ENCODE measurements at regions not wholly inside any gene's neighbourhood (a gene's known extent, or its start where the extent isn't known, plus 50 kb on each side); places are given as distances from the start of the nearest gene placed in this dataset.
"Not testable (repeated sequence)": the region's sequence is repeated elsewhere in the genome, so short reads cannot be mapped to it uniquely, and the experiment has no call there.

DNA sequence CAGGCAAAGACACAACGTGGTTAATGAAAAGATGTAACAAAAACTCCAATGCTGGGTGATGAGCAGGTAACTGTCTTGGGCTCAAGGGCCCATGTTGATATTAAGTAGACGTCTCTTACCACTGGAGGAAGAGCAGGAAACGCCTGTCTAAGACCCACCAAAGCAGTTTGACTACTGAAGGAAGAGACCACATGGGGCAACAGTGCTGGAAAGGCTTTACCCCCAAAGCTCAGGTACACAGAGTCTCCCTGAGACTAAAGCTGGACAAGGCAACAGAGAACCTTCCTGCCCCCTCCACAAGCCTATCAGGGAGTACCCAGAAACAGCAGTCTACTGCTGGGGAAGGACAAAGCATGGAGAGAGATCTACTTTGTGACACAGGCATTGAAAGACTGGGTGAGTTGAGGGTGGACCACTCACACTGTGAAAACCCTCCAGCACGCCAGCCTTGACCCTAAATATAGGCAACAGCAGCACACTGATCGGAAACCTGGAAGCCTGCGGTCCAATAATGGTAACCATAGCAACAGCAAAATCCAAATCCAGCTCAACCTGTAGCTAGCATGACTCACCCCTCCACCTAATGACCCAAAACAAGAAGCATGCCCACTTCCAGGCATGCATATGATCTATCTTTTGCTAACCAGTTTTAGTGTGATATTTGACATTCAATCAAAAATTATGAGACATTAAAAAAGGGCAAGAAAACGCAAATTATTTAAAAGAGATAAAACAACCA is 270.5 kb upstream of the SDK2 start:
- Mint-ChIP-seq H3K4me3 (no peak overlapping the region), H3K36me3 (ENCODE audit: low read depth) (peaks cover 3% of the 10 kb centered on the region), H3K4me1 (no peaks in the 10 kb centered on the region), H3K27me3 (peaks cover 45% of the 10 kb centered on the region), H3K27ac (no peak overlapping the region)
- no peaks in the 10 kb centered on the region for H3K9me3 ChIP-seq (ENCODE audit: control insufficient read depth, low read length, poor library complexity, severe bottlenecking)
- DNase-seq (no peak), ATAC-seq (no peak)

DNA sequence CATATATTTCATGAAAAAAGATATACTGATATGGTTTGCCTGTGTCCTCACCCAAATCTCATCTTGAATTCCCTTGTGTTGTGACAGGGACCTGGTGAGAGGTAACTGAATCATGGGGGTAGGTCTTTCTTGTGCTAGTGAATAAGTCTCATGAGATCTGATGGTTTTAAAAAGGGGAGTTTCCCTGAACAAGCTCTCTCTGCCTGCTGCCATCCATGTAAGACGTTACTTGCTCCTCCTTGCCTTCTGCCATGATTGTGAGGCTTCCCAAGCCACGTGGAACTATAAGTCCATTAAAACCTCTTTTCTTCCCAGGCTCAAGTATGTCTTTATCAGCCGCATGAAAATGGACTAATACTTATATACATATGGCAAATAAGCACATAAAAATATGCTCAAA is 274.8 kb upstream of the SDK2 start:
- H3K9me3 ChIP-seq (ENCODE audit: control insufficient read depth, low read length, poor library complexity, severe bottlenecking); DNase-seq; ATAC-seq; H3K27ac Mint-ChIP-seq; H3K4me1 Mint-ChIP-seq; H3K4me3 Mint-ChIP-seq; H3K36me3 Mint-ChIP-seq (ENCODE audit: low read depth): not testable (repeated sequence)
- H3K27me3 Mint-ChIP-seq = peaks cover 14% of the 10 kb centered on the region

DNA sequence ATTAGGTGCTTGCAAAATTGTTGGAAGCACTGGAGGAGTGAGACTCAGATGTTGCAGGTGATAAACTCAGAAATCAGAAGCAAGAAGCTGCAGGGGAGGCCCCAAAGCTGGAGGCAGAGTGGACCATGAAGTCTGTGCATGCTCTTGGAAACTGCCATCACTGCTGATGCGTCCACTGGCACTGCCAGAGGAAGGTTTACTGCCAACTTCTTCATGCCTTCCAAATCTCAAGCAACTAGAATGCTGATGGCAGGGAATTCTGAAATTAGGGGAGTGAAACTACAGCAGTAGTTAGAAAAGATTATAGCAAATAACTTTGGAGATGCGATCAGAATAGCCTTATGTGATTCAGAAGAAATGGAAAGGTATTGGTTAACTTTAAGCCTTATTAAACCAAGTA is 277.1 kb upstream of the SDK2 start:
- H3K4me3 Mint-ChIP-seq = no peak overlapping the region
- no peak overlapping the region for H3K27ac Mint-ChIP-seq
- no peaks in the 10 kb centered on the region for H3K4me1 Mint-ChIP-seq
- DNase-seq (no peak), ATAC-seq (no peak)
- no peaks in the 10 kb centered on the region for H3K9me3 ChIP-seq (ENCODE audit: control insufficient read depth, low read length, poor library complexity, severe bottlenecking)
- peaks cover 6% of the 10 kb centered on the region for H3K27me3 Mint-ChIP-seq
- H3K36me3 Mint-ChIP-seq (ENCODE audit: low read depth) = peaks cover 6% of the 10 kb centered on the region

DNA sequence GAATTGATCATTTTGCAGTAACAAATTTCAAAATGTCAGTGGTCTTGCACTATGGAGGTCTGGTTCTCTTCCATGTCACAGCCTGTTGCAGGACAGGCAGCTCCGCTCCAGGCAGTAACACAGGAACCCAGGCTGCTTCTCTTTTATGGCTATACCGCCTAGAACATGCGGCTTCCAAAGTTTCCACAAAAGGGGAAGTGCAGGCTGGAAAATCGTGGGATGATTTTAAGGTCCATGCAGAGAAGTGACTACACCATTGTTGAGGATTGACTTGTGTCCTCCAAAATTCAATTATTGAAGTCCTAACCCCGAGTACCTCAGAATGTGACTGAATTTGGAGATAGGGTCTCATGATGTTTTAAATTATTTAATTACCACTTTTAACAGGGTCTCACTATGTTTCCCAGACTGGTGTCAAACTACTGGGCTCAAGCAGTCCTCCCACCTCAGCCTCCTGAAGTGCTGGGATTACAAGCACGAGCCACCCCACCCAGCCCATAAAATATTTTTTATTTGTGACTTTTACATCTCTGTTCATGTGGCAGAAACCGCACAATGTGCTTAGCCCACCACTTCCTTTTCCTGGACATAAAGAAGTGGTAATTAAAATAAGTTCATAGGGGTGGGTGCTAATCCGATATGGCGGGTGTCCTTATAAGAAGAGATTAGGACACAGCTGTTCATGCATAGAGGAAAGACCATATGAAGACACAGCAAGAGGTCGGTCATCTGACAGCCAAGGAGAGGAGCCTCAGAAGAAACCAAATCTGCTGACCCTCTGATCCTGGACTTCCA is 279.2 kb upstream of the RPL38 start:
- ATAC-seq = no peak
- H3K4me3 Mint-ChIP-seq = no peak overlapping the region

DNA sequence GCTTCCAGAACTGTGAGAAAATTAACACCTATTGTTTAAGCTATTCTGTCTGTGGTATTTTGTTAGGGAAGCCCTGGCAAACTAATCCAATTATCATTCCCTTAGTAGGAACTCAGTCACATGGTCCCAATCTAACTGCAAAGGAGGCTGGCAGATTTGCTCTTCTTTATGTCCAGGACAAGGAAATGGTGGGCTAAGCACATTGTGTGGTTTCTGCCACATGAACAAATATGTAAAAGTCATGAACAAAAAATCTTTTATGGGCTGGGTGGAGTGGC is 278.6 kb upstream of the RPL38 start:
- DNase-seq (no peak), ATAC-seq (no peak)
- Mint-ChIP-seq H3K27ac (no peak overlapping the region), H3K27me3 (peaks cover 4% of the 10 kb centered on the region), H3K36me3 (ENCODE audit: low read depth) (peaks cover 2% of the 10 kb centered on the region), H3K4me1 (no peaks in the 10 kb centered on the region), H3K4me3 (no peak overlapping the region)
- H3K9me3 ChIP-seq (ENCODE audit: control insufficient read depth, low read length, poor library complexity, severe bottlenecking) = no peaks in the 10 kb centered on the region

More for the DNA sequence above, 279.2 kb upstream of the RPL38 start:
- peaks cover 2% of the 10 kb centered on the region for H3K36me3 Mint-ChIP-seq (ENCODE audit: low read depth)
- no peak overlapping the region for H3K27ac Mint-ChIP-seq
- no peaks in the 10 kb centered on the region for H3K9me3 ChIP-seq (ENCODE audit: control insufficient read depth, low read length, poor library complexity, severe bottlenecking)
- no peaks in the 10 kb centered on the region for H3K4me1 Mint-ChIP-seq
- H3K27me3 Mint-ChIP-seq = peaks cover 4% of the 10 kb centered on the region
- DNase-seq = no peak

DNA sequence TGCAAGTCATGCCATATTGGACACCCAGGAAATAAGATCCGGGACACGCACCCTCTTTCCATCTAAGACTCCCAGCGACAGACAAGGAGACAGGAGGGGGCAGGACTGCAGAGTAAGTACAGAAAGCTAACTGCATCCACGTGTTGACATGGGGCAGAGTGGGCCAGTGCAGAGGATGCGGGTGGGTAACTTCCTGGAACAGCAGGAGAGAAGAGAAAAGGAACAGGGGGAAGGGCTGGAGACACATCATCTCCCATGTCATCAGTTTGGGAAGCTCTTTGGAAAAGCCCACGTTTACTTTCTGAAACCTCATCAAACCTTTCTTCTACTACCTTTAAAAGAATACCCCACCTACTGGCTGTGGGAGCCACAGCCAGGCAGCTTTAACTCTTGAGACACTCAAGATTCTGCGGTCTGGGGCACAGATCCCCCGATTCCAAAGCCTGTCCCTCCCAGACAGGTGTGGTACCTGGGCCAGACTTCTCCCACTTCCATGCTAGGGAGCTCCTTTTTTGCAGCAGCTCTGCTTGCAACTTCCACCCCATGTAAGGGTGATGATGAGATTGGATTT is 273.5 kb upstream of the RPL38 start:
- ATAC-seq (no peak), DNase-seq (no peak)
- peak overlapping the region; percentile 21 for H3K27ac Mint-ChIP-seq
- H3K9me3 ChIP-seq (ENCODE audit: control insufficient read depth, low read length, poor library complexity, severe bottlenecking) = no peaks in the 10 kb centered on the region
- peaks cover 2% of the 10 kb centered on the region for H3K4me1 Mint-ChIP-seq
- no peak overlapping the region for H3K4me3 Mint-ChIP-seq
- peaks cover 20% of the 10 kb centered on the region for H3K27me3 Mint-ChIP-seq
- H3K36me3 Mint-ChIP-seq (ENCODE audit: low read depth) = no peaks in the 10 kb centered on the region

DNA sequence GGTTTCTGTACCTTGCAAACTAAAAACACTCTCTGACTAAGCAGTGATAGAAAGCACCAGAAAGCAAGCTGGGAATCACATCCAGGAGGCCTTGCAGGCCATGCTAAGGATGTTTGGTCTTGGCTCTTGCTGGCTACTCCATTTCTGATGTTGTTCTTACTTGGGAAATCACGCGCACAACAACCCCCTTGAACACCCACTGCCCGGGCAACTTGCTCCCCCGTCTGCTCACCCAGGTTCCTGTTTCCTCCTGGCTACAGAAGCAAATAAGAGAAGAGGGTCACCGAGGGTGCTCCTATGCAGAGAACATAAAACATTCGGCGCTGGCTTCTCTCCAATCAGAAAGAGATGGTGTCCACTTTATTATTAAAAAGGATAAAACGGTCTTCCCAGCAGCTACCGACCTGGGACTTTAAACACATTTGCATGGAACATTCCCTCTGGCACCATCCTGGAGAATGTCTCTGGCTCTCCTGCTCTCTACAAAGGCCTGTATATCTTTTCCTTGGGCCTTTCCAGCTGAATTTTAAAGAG is 271.2 kb upstream of the RPL38 start:
- no peak overlapping the region for H3K27ac Mint-ChIP-seq
- ATAC-seq (no peak), DNase-seq (no peak)
- H3K36me3 Mint-ChIP-seq (ENCODE audit: low read depth) = no peaks in the 10 kb centered on the region
- no peaks in the 10 kb centered on the region for H3K9me3 ChIP-seq (ENCODE audit: control insufficient read depth, low read length, poor library complexity, severe bottlenecking)
- peaks cover 24% of the 10 kb centered on the region for H3K27me3 Mint-ChIP-seq
- H3K4me1 Mint-ChIP-seq = peaks cover 2% of the 10 kb centered on the region
- no peak overlapping the region for H3K4me3 Mint-ChIP-seq

DNA sequence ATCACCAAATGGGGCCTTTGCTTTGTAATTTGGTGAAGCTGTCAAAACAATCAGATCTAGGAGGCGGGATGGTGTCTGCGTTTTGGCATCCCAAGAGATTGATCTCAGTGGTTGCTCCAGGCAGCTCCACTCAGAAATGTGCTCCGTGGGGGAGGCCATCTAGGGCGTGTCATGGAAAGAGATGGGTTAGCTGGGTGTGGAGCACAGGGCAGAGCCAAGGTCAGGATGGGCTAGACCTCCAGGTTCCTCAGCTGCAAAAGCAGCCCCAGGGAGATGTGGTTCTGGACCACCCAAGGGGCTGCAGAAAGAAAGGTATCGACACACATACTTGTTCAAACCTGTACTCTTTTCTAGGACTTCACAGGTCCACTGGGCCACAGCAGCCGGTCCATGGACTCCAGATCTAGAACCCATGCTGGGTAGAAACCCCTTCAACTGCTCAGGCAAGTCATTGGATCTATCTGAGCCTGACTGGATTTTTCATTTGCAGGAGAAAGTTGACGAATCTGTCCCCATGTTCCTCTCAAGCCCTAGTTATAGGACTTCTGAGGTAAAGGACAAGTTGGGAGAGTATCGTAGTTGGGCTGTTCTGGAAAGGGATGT is 270.2 kb upstream of the RPL38 start:
- Mint-ChIP-seq H3K36me3 (ENCODE audit: low read depth) (no peaks in the 10 kb centered on the region), H3K27me3 (peaks cover 32% of the 10 kb centered on the region), H3K4me3 (no peak overlapping the region), H3K4me1 (peaks cover 2% of the 10 kb centered on the region), H3K27ac (no peak overlapping the region)
- no peak for DNase-seq
- no peak for ATAC-seq
- no peaks in the 10 kb centered on the region for H3K9me3 ChIP-seq (ENCODE audit: control insufficient read depth, low read length, poor library complexity, severe bottlenecking)

DNA sequence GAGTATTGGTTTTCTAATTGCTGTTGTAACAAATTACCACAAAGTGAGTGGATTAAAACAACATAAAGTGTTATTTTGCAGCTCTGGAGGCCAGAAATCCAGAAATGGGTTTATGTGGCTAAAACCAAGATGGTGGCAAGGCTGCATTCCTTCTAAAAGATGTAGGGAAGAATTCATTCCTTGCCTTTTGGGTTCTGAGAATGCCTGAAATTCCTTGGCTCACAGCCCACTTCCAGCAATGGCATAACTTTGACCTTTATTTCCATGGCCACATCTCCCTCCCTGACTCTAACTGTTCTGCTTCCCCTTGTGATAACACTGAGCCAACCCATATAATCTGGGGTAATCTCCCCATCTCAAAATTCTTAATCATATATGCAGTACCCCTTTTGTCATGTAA is 269.6 kb upstream of the RPL38 start:
- DNase-seq = no peak
- H3K27ac Mint-ChIP-seq = no peak overlapping the region
- H3K9me3 ChIP-seq (ENCODE audit: control insufficient read depth, low read length, poor library complexity, severe bottlenecking) = no peaks in the 10 kb centered on the region
- peaks cover 32% of the 10 kb centered on the region for H3K27me3 Mint-ChIP-seq
- peaks cover 2% of the 10 kb centered on the region for H3K4me1 Mint-ChIP-seq
- ATAC-seq = no peak
- no peaks in the 10 kb centered on the region for H3K36me3 Mint-ChIP-seq (ENCODE audit: low read depth)
- no peak overlapping the region for H3K4me3 Mint-ChIP-seq

DNA sequence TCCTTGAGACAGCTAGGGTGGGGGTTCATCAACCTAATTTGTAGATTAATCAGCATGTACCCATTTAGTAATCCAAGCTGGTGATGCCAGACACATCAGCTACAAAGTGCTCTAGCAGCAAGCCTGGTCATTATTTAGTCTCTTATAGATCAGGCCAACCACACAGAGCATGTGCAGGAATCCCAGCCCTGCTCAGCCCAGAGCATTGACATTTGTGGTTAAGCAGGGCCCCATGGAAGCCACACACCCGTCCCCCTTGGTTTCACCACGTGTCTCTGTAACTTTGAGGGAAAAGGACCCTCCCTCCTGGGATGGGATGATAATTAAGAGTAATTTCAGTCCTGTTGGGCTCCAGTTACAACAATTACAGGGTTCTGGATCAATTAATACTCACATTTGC is 268.8 kb upstream of the RPL38 start:
- H3K27ac Mint-ChIP-seq = no peak overlapping the region
- peaks cover 32% of the 10 kb centered on the region for H3K27me3 Mint-ChIP-seq
- no peaks in the 10 kb centered on the region for H3K36me3 Mint-ChIP-seq (ENCODE audit: low read depth)
- ATAC-seq (no peak), DNase-seq (no peak)
- H3K4me3 Mint-ChIP-seq = no peak overlapping the region
- no peaks in the 10 kb centered on the region for H3K9me3 ChIP-seq (ENCODE audit: control insufficient read depth, low read length, poor library complexity, severe bottlenecking)
- H3K4me1 Mint-ChIP-seq = peaks cover 2% of the 10 kb centered on the region

DNA sequence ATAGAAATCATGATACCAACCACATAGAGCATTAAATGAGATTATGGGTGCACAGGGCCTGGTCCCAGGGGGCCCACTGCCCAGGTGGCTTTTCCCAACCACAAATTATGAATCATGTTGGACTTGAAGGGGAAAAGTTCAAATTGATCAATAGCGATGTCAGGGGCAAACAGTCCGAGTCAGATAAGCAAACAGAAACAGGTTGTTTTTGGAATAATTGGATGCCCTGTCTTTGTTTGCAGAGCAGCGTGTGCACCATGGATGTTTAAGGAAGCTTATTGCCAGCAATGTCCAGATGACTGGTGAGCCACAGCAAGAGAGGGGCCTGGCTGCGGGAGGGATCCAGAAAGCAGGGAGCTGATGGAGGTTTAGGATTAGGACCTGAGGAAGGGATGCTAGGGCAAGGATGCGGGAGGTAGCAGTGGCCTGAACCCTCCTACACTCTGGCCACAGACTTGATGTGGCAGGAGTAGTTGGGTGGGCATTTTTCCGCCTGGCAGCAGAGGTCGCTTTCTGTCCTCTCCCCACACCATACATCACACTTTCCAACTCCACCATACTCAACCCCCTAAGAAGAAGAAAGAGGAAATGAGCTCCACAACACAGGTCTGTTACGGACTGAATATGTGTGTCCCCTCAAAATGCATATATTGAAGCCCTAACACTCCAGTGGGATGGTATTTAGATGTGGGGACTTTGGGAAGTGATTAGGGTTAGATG is 266.4 kb upstream of the RPL38 start:
- H3K36me3 Mint-ChIP-seq (ENCODE audit: low read depth) = peaks cover 5% of the 10 kb centered on the region
- no peak overlapping the region for H3K4me3 Mint-ChIP-seq
- ATAC-seq = no peak
- H3K4me1 Mint-ChIP-seq = no peaks in the 10 kb centered on the region
- peaks cover 43% of the 10 kb centered on the region for H3K27me3 Mint-ChIP-seq
- H3K27ac Mint-ChIP-seq = no peak overlapping the region
- no peak for DNase-seq
- H3K9me3 ChIP-seq (ENCODE audit: control insufficient read depth, low read length, poor library complexity, severe bottlenecking) = no peaks in the 10 kb centered on the region

DNA sequence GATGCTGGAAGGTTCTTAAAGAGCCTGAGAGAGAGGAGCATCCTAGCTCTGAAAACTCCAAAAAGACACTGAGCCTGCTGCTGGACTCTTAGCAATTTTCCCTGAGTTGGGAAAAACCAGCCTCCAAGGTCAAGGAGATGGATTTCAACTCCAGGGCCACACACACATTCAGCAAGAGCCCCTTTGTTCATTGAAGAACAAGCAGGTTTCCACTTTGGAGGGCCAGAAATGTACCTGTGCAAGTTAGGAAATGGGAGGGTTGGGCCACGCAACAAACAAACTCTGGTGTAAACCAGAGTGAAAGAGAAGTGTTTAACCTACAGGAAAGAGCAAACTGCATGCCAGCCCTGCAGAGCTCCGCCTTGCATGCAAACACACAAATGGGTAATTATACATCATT is 264.8 kb upstream of the RPL38 start:
- Mint-ChIP-seq H3K27me3 (peaks cover 39% of the 10 kb centered on the region), H3K36me3 (ENCODE audit: low read depth) (peaks cover 5% of the 10 kb centered on the region), H3K4me1 (no peaks in the 10 kb centered on the region), H3K27ac (no peak overlapping the region), H3K4me3 (no peak overlapping the region)
- ATAC-seq = no peak
- H3K9me3 ChIP-seq (ENCODE audit: control insufficient read depth, low read length, poor library complexity, severe bottlenecking) = no peaks in the 10 kb centered on the region
- no peak for DNase-seq

DNA sequence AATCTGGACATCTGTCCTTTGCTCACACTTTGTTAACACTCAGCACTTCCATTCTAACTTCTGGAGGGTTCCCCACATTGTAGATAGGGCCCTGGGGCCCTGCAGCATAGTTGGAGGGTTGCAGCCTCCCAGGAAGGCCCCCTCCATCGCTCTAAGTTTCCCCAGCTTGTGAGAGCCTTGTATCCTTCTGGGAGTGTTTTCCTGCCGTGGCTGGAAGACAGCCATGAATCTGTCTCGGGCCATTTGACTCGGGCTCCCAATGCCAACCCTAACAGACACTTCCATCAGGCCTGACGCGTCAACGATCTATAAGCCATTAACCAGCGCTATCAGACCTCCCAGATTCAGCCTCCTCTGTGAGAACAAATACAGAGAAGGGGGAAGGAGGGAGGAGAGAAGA is 263.7 kb upstream of the RPL38 start:
- ATAC-seq (no peak), DNase-seq (no peak)
- no peak overlapping the region for H3K4me3 Mint-ChIP-seq
- H3K27me3 Mint-ChIP-seq = peaks cover 43% of the 10 kb centered on the region
- no peak overlapping the region for H3K27ac Mint-ChIP-seq
- H3K36me3 Mint-ChIP-seq (ENCODE audit: low read depth) = peaks cover 8% of the 10 kb centered on the region
- no peaks in the 10 kb centered on the region for H3K4me1 Mint-ChIP-seq
- H3K9me3 ChIP-seq (ENCODE audit: control insufficient read depth, low read length, poor library complexity, severe bottlenecking) = no peaks in the 10 kb centered on the region
